ENCODE measurements at regions not wholly inside any gene's neighbourhood (a gene's known extent, or its start where the extent isn't known, plus 50 kb on each side); places are given as distances from the start of the nearest gene placed in this dataset.

GRCh38 chr1:47519491-47519890, 81.6 kb downstream of the FOXD2 start:
- dilution Hi-C loops (cut with MboI; ENCODE audit: extremely low pct_ligation_motif_present, low sequenced_read_pairs) = no loop called here
- Histone ChIP-seq H3K9me3 (ENCODE audit: control insufficient read depth, low read depth, low read length) (no peaks in the 10 kb centered on the region), H3K4me2 (ENCODE audit: control insufficient read depth, extremely low read depth, insufficient read depth, low read depth, low read length) (no peak overlapping the region), H4K20me1 (ENCODE audit: control insufficient read depth, extremely low read depth, insufficient read depth, low read length) (no peaks in the 10 kb centered on the region), H3K27me3 (ENCODE audit: control insufficient read depth, extremely low read depth, insufficient read depth, low read length) (peaks cover 14% of the 10 kb centered on the region), H3K4me3 (ENCODE audit: control insufficient read depth in 2 of 3, extremely low read depth in 1 of 3, insufficient read depth in 2 of 3, low read depth in 1 of 3, low read length in 3 of 3) (no peak overlapping the region), H2AFZ (ENCODE audit: control insufficient read depth, low read length) (no peak overlapping the region), H3K36me3 (ENCODE audit: control insufficient read depth in 2 of 2, extremely low read depth in 1 of 2, insufficient read depth in 2 of 2, low read length in 2 of 2) (no peaks in the 10 kb centered on the region), H3K79me2 (ENCODE audit: control insufficient read depth, insufficient read depth, low read length) (no peaks in the 10 kb centered on the region), H3K9me1 (ENCODE audit: control insufficient read depth, extremely low read depth, insufficient read depth, low read length) (no peaks in the 10 kb centered on the region), H3K9ac (ENCODE audit: control insufficient read depth, extremely low read depth, insufficient read depth, low read length) (no peak overlapping the region), H3K4me1 (ENCODE audit: control insufficient read depth, extremely low read depth, insufficient read depth, low read length) (no peaks in the 10 kb centered on the region), H3K27ac (ENCODE audit: control insufficient read depth, insufficient read depth, low read length) (no peak overlapping the region)
- FAIRE-seq = no peak
- no peak for DNase-seq (ENCODE audit: low read depth, low spot score)
- TF ChIP-seq CTCF (optimal IDR thresholded peaks at IDR 0.05 in 1 of 3, IDR thresholded peaks at IDR 0.05 in 1 of 3, conservative IDR thresholded peaks at IDR 0.05 in 1 of 3; ENCODE audit: extremely low read depth in 1 of 3, insufficient read depth in 2 of 3, low read length in 3 of 3) = no peak
- TF ChIP-seq EZH2 (IDR thresholded peaks at IDR 0.05; ENCODE audit: low read length) = no peak

- dilution Hi-C loops (cut with MboI; ENCODE audit: extremely low pct_ligation_motif_present, low sequenced_read_pairs) = no loop called here
- Histone ChIP-seq H3K4me2 (ENCODE audit: control insufficient read depth, extremely low read depth, insufficient read depth, low read depth, low read length) (no peak overlapping the region), H3K79me2 (ENCODE audit: control insufficient read depth, insufficient read depth, low read length) (no peaks in the 10 kb centered on the region), H2AFZ (ENCODE audit: control insufficient read depth, low read length) (no peak overlapping the region), H3K36me3 (ENCODE audit: control insufficient read depth in 2 of 2, extremely low read depth in 1 of 2, insufficient read depth in 2 of 2, low read length in 2 of 2) (no peaks in the 10 kb centered on the region), H3K27me3 (ENCODE audit: control insufficient read depth, extremely low read depth, insufficient read depth, low read length) (peaks cover 15% of the 10 kb centered on the region), H3K4me3 (ENCODE audit: control insufficient read depth in 2 of 3, extremely low read depth in 1 of 3, insufficient read depth in 2 of 3, low read depth in 1 of 3, low read length in 3 of 3) (no peak overlapping the region), H3K9me3 (ENCODE audit: control insufficient read depth, low read depth, low read length) (no peaks in the 10 kb centered on the region), H3K27ac (ENCODE audit: control insufficient read depth, insufficient read depth, low read length) (no peak overlapping the region), H3K9ac (ENCODE audit: control insufficient read depth, extremely low read depth, insufficient read depth, low read length) (no peak overlapping the region), H3K4me1 (ENCODE audit: control insufficient read depth, extremely low read depth, insufficient read depth, low read length) (no peaks in the 10 kb centered on the region), H4K20me1 (ENCODE audit: control insufficient read depth, extremely low read depth, insufficient read depth, low read length) (no peaks in the 10 kb centered on the region), H3K9me1 (ENCODE audit: control insufficient read depth, extremely low read depth, insufficient read depth, low read length) (no peaks in the 10 kb centered on the region)
- DNase-seq (ENCODE audit: low read depth, low spot score) (no peak), FAIRE-seq (no peak)
- TF ChIP-seq CTCF (optimal IDR thresholded peaks at IDR 0.05 in 1 of 3, IDR thresholded peaks at IDR 0.05 in 1 of 3, conservative IDR thresholded peaks at IDR 0.05 in 1 of 3; ENCODE audit: extremely low read depth in 1 of 3, insufficient read depth in 2 of 3, low read length in 3 of 3) = no peak
- TF ChIP-seq EZH2 (IDR thresholded peaks at IDR 0.05; ENCODE audit: low read length) = no peak
Measured at GRCh38 chr1:47519971-47520370, 82.1 kb downstream of the FOXD2 start.
